Chondrocyte (in vitro differentiated cells): ENCODE measurements at regions not wholly inside any gene's neighbourhood (a gene's known extent, or its start where the extent isn't known, plus 50 kb on each side); places are given as distances from the start of the nearest gene placed in this dataset.

Experiments
- DNase-seq: peaks from one replicate; pipeline ENCODE4 v3.0.0; 2021; ENCODE audit warnings: mixed read lengths, low spot score
- H3K27ac Mint-ChIP-seq: one replicate; pipeline ENCODE4 v1.8.0; 2021; ENCODE audit warnings: mild to moderate bottlenecking, moderate library complexity, mixed read lengths; ENCODE audit not compliant: unreplicated experiment
- H3K27me3 Mint-ChIP-seq: 2 replicates; pipeline ENCODE4 v1.8.0; 2021; ENCODE audit warnings: low read depth, mixed read lengths
- H3K36me3 Mint-ChIP-seq: 2 replicates; pipeline ENCODE4 v1.8.0; 2021; ENCODE audit warnings: low read depth, mixed read lengths
- H3K4me1 Mint-ChIP-seq: 2 replicates; pipeline ENCODE4 v1.8.0; 2021; ENCODE audit warnings: low read depth, mild to moderate bottlenecking, mixed read lengths
- H3K4me3 Mint-ChIP-seq: one replicate; pipeline ENCODE4 v1.8.0; 2021; ENCODE audit warnings: mild to moderate bottlenecking, moderate library complexity, mixed read lengths; ENCODE audit not compliant: unreplicated experiment
- H3K9me3 Mint-ChIP-seq: 2 replicates; pipeline ENCODE4 v1.8.0; 2021; ENCODE audit warnings: low read depth, mixed read lengths
- TF ChIP-seq, protein P1 (sequence below): fragments of 200-600 bp; sonication (generic); IDR thresholded peaks from 2 replicates; pipeline ENCODE4 v1.5.0; 2021; ENCODE audit warnings: antibody characterized with exemption, mild to moderate bottlenecking, moderate library complexity

- DNase-seq = no peak
- H3K36me3 Mint-ChIP-seq = peaks cover 2% of the 10 kb centered on the region
- H3K27me3 Mint-ChIP-seq = peaks cover 25% of the 10 kb centered on the region
- peaks cover 15% of the 10 kb centered on the region for H3K4me1 Mint-ChIP-seq
- H3K9me3 Mint-ChIP-seq = peaks cover 8% of the 10 kb centered on the region
- H3K4me3 Mint-ChIP-seq = no peak overlapping the region
- H3K27ac Mint-ChIP-seq = no peak overlapping the region
- TF ChIP-seq, protein P1, sequence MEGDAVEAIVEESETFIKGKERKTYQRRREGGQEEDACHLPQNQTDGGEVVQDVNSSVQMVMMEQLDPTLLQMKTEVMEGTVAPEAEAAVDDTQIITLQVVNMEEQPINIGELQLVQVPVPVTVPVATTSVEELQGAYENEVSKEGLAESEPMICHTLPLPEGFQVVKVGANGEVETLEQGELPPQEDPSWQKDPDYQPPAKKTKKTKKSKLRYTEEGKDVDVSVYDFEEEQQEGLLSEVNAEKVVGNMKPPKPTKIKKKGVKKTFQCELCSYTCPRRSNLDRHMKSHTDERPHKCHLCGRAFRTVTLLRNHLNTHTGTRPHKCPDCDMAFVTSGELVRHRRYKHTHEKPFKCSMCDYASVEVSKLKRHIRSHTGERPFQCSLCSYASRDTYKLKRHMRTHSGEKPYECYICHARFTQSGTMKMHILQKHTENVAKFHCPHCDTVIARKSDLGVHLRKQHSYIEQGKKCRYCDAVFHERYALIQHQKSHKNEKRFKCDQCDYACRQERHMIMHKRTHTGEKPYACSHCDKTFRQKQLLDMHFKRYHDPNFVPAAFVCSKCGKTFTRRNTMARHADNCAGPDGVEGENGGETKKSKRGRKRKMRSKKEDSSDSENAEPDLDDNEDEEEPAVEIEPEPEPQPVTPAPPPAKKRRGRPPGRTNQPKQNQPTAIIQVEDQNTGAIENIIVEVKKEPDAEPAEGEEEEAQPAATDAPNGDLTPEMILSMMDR = no peak
Observed at GRCh38 chr2:195480121-195480520, 176.9 kb upstream of the SLC39A10 start.

- peaks cover 2% of the 10 kb centered on the region for H3K36me3 Mint-ChIP-seq
- H3K27me3 Mint-ChIP-seq = peaks cover 25% of the 10 kb centered on the region
- TF ChIP-seq, protein P1 = no peak
- DNase-seq = no peak
- H3K4me1 Mint-ChIP-seq = peaks cover 15% of the 10 kb centered on the region
- peaks cover 8% of the 10 kb centered on the region for H3K9me3 Mint-ChIP-seq
- no peak overlapping the region for H3K27ac Mint-ChIP-seq
- H3K4me3 Mint-ChIP-seq = no peak overlapping the region
Observed at GRCh38 chr2:195479407-195479806, 177.6 kb upstream of the SLC39A10 start.

DNA sequence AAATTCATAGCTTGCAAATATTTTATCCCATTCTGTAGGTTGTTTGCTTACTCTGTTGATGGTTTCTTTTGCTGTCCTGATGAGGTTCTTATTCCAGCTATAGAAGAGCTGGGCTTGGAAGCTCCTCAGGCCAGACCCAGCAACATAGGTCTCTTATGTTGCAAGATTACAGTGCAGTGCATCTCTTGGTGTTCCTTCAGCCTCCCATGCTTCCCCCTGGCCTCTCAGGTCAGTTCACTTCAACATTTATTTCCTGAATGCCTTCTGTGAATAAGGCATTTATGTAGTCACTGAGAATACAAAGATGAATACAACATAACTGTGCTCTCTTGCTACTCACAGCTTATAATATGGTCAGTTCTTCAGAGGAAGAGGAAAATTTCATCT, 179.0 kb upstream of the SLC39A10 start:
- Mint-ChIP-seq H3K27ac (no peak overlapping the region), H3K27me3 (peaks cover 25% of the 10 kb centered on the region), H3K4me1 (peaks cover 15% of the 10 kb centered on the region), H3K4me3 (no peak overlapping the region), H3K9me3 (peaks cover 8% of the 10 kb centered on the region), H3K36me3 (peaks cover 2% of the 10 kb centered on the region)
- TF ChIP-seq, protein P1 = no peak
- DNase-seq = no peak

GRCh38 chr2:195477248-195477995, 179.6 kb upstream of the SLC39A10 start:
- TF ChIP-seq, protein P1 = no peak
- DNase-seq = no peak
- H3K4me1 Mint-ChIP-seq = peaks cover 15% of the 10 kb centered on the region
- peaks cover 2% of the 10 kb centered on the region for H3K36me3 Mint-ChIP-seq
- H3K4me3 Mint-ChIP-seq = no peak overlapping the region
- H3K27ac Mint-ChIP-seq = no peak overlapping the region
- H3K27me3 Mint-ChIP-seq = peaks cover 23% of the 10 kb centered on the region
- peaks cover 8% of the 10 kb centered on the region for H3K9me3 Mint-ChIP-seq

- TF ChIP-seq, protein P1 = no peak
- peaks cover 15% of the 10 kb centered on the region for H3K4me1 Mint-ChIP-seq
- H3K4me3 Mint-ChIP-seq = no peak overlapping the region
- no peak for DNase-seq
- peaks cover 8% of the 10 kb centered on the region for H3K9me3 Mint-ChIP-seq
- peaks cover 2% of the 10 kb centered on the region for H3K36me3 Mint-ChIP-seq
- H3K27ac Mint-ChIP-seq = no peak overlapping the region
- H3K27me3 Mint-ChIP-seq = peaks cover 14% of the 10 kb centered on the region
Observed at GRCh38 chr2:195475336-195475735, 181.7 kb upstream of the SLC39A10 start.
